ENCODE measurements at regions not wholly inside any gene's neighbourhood (a gene's known extent, or its start where the extent isn't known, plus 50 kb on each side); places are given as distances from the start of the nearest gene placed in this dataset.

- H3K4me3 ChIP-seq (replicated peaks in 1 of 3; ENCODE audit: low read depth in 2 of 3, low read length in 3 of 3) = no peak overlapping the region
- Mint-ChIP-seq H3K36me3 (no peaks in the 10 kb centered on the region), H3K4me1 (no peaks in the 10 kb centered on the region), H3K9me3 (peaks cover 2 to 10% (median 4%) of the 10 kb centered on the region in 7 donors), H3K27me3 (ENCODE audit: low read depth in 3 of 3) (no peaks in the 10 kb centered on the region), H3K4me3 (no peak overlapping the region), H3K27ac (no peak overlapping the region)
- no peaks in the 10 kb centered on the region for H4K20me1 ChIP-seq (ENCODE audit: insufficient read depth, low read length)
- H3K9me3 ChIP-seq (replicated peaks in 1 of 2; ENCODE audit: control insufficient read depth in 1 of 2, insufficient read depth in 1 of 2, low read length in 2 of 2) = no peaks in the 10 kb centered on the region
- intact Hi-C loops (cut with micrococcal nuclease) = no loop called here
- H3K27ac ChIP-seq (ENCODE audit: low read depth in 1 of 2, low read length in 2 of 2) = no peak overlapping the region
- H3K4me2 ChIP-seq (replicated peaks; ENCODE audit: extremely low read depth, low read length, poor library complexity, severe bottlenecking) = no peak overlapping the region
- no peaks in the 10 kb centered on the region for H3K27me3 ChIP-seq (ENCODE audit: control insufficient read depth in 2 of 2, insufficient read depth in 2 of 2, low read length in 2 of 2)
- no peak overlapping the region for H2AFZ ChIP-seq (ENCODE audit: insufficient read depth, low read depth, low read length, poor library complexity, severe bottlenecking)
- TF ChIP-seq CTCF (IDR thresholded peaks at IDR 0.05) = no peak
- DNase-seq = no peak
- H3K36me3 ChIP-seq (replicated peaks in 1 of 2; ENCODE audit: control insufficient read depth in 1 of 2, insufficient read depth in 2 of 2, low read length in 2 of 2) = no peaks in the 10 kb centered on the region
- WGBS (ENCODE audit: insufficient coverage) = 94% methylated on average over 3 of the region's 5 CpGs
- H3K4me1 ChIP-seq (ENCODE audit: control insufficient read depth in 1 of 2, insufficient read depth in 2 of 2, low read length in 2 of 2) = no peaks in the 10 kb centered on the region
- H3K9ac ChIP-seq (ENCODE audit: insufficient read depth, low read length, poor library complexity, severe bottlenecking) = no peak overlapping the region
- no peaks in the 10 kb centered on the region for H3K79me2 ChIP-seq (ENCODE audit: insufficient read depth, low read length)
Measured at GRCh38 chr2:19051203-19051831, 307.1 kb downstream of the OSR1 start.

- H3K4me3 ChIP-seq (replicated peaks in 1 of 3; ENCODE audit: low read depth in 2 of 3, low read length in 3 of 3) = no peak overlapping the region
- no peak overlapping the region for H3K4me2 ChIP-seq (replicated peaks; ENCODE audit: extremely low read depth, low read length, poor library complexity, severe bottlenecking)
- peaks cover 1 to 15% (median 2%) of the 10 kb centered on the region in 7 donors for H3K9me3 Mint-ChIP-seq
- H3K9me3 ChIP-seq (replicated peaks in 1 of 2; ENCODE audit: control insufficient read depth in 1 of 2, insufficient read depth in 1 of 2, low read length in 2 of 2) = no peaks in the 10 kb centered on the region
- H3K36me3 Mint-ChIP-seq = no peaks in the 10 kb centered on the region
- intact Hi-C loops (cut with micrococcal nuclease) = no loop called here
- H3K27me3 Mint-ChIP-seq (ENCODE audit: low read depth in 3 of 3) = no peaks in the 10 kb centered on the region
- no peaks in the 10 kb centered on the region for H3K4me1 ChIP-seq (ENCODE audit: control insufficient read depth in 1 of 2, insufficient read depth in 2 of 2, low read length in 2 of 2)
- no peak overlapping the region for H3K9ac ChIP-seq (ENCODE audit: insufficient read depth, low read length, poor library complexity, severe bottlenecking)
- no peaks in the 10 kb centered on the region for H3K4me1 Mint-ChIP-seq
- no peak overlapping the region for H3K4me3 Mint-ChIP-seq
- no peak for DNase-seq
- no peaks in the 10 kb centered on the region for H3K27me3 ChIP-seq (ENCODE audit: control insufficient read depth in 2 of 2, insufficient read depth in 2 of 2, low read length in 2 of 2)
- H3K36me3 ChIP-seq (replicated peaks in 1 of 2; ENCODE audit: control insufficient read depth in 1 of 2, insufficient read depth in 2 of 2, low read length in 2 of 2) = no peaks in the 10 kb centered on the region
- TF ChIP-seq CTCF (IDR thresholded peaks at IDR 0.05) = no peak
- H2AFZ ChIP-seq (ENCODE audit: insufficient read depth, low read depth, low read length, poor library complexity, severe bottlenecking) = no peak overlapping the region
- no peak overlapping the region for H3K27ac Mint-ChIP-seq
- no peak overlapping the region for H3K27ac ChIP-seq (ENCODE audit: low read depth in 1 of 2, low read length in 2 of 2)
- no peaks in the 10 kb centered on the region for H4K20me1 ChIP-seq (ENCODE audit: insufficient read depth, low read length)
- no peaks in the 10 kb centered on the region for H3K79me2 ChIP-seq (ENCODE audit: insufficient read depth, low read length)
Measured at GRCh38 chr2:19050354-19050753, 308.1 kb downstream of the OSR1 start.

Measured in CD14-positive monocyte (primary cell).